ENCODE measurements at regions not wholly inside any gene's neighbourhood (a gene's known extent, or its start where the extent isn't known, plus 50 kb on each side); places are given as distances from the start of the nearest gene placed in this dataset.
"Not testable (repeated sequence)": the region's sequence is repeated elsewhere in the genome, so short reads cannot be mapped to it uniquely, and the experiment has no call there.

- not testable (repeated sequence) for DNase-seq (ENCODE audit: low spot score)
Observed at GRCh38 chr13:86253497-86253896, 454.3 kb upstream of the SLITRK6 start.

- DNase-seq (ENCODE audit: low spot score) = not testable (repeated sequence)
Observed at GRCh38 chr13:86255820-86256219, 456.6 kb upstream of the SLITRK6 start.

GRCh38 chr13:86269511-86269910 lies 470.3 kb upstream of the SLITRK6 start:
- DNase-seq (ENCODE audit: low spot score) = no peak

- no peak for DNase-seq (ENCODE audit: low spot score)
Observed at GRCh38 chr13:86282442-86282841, 483.2 kb upstream of the SLITRK6 start.

GRCh38 chr13:86283031-86283430 lies 483.8 kb upstream of the SLITRK6 start:
- no peak for DNase-seq (ENCODE audit: low spot score)

- peak; percentile 39 for DNase-seq (ENCODE audit: low spot score)
Observed at GRCh38 chr13:86298725-86299124, 499.5 kb upstream of the SLITRK6 start.

- DNase-seq (ENCODE audit: low spot score) = no peak
Observed at GRCh38 chr13:86299128-86299527, 499.9 kb upstream of the SLITRK6 start.

GRCh38 chr13:86309881-86310280 lies 510.7 kb upstream of the SLITRK6 start:
- no peak for DNase-seq (ENCODE audit: low spot score)

GRCh38 chr13:86313421-86313820 lies 514.2 kb upstream of the SLITRK6 start:
- DNase-seq (ENCODE audit: low spot score) = peak; percentile 2

GRCh38 chr13:86318450-86318849 lies 519.2 kb upstream of the SLITRK6 start:
- DNase-seq (ENCODE audit: low spot score) = no peak

GRCh38 chr13:86324191-86324590 lies 525.0 kb upstream of the SLITRK6 start:
- DNase-seq (ENCODE audit: low spot score) = no peak

- no peak for DNase-seq (ENCODE audit: low spot score)
Observed at GRCh38 chr13:86355301-86355700, 556.1 kb upstream of the SLITRK6 start.

- DNase-seq (ENCODE audit: low spot score) = no peak
Observed at GRCh38 chr13:86357106-86357505, 557.9 kb upstream of the SLITRK6 start.

- DNase-seq (ENCODE audit: low spot score) = not testable (repeated sequence)
Observed at GRCh38 chr13:86363749-86364148, 564.5 kb upstream of the SLITRK6 start.

GRCh38 chr13:86368924-86369323 lies 569.7 kb upstream of the SLITRK6 start:
- DNase-seq (ENCODE audit: low spot score) = no peak

GRCh38 chr13:86377451-86377850 lies 578.2 kb upstream of the SLITRK6 start:
- peak; percentile 42 for DNase-seq (ENCODE audit: low spot score)

GRCh38 chr13:86378628-86379027 lies 579.4 kb upstream of the SLITRK6 start:
- DNase-seq (ENCODE audit: low spot score) = no peak

- no peak for DNase-seq (ENCODE audit: low spot score)
Observed at GRCh38 chr13:86383151-86383550, 583.9 kb upstream of the SLITRK6 start.

GRCh38 chr13:86383561-86383960 lies 584.3 kb upstream of the SLITRK6 start:
- DNase-seq (ENCODE audit: low spot score) = no peak

- no peak for DNase-seq (ENCODE audit: low spot score)
Observed at GRCh38 chr13:86397635-86398034, 598.4 kb upstream of the SLITRK6 start.

- no peak for DNase-seq (ENCODE audit: low spot score)
Observed at GRCh38 chr13:86399572-86399971, 600.4 kb upstream of the SLITRK6 start.

- DNase-seq (ENCODE audit: low spot score) = no peak
Observed at GRCh38 chr13:86402500-86402899, 603.3 kb upstream of the SLITRK6 start.

- DNase-seq (ENCODE audit: low spot score) = no peak
Observed at GRCh38 chr13:86403181-86403580, 604.0 kb upstream of the SLITRK6 start.

GRCh38 chr13:86409466-86410241 lies 610.4 kb upstream of the SLITRK6 start:
- no peak for DNase-seq (ENCODE audit: low spot score)

All from SK-N-DZ (cell line).